ENCODE measurements at regions not wholly inside any gene's neighbourhood (a gene's known extent, or its start where the extent isn't known, plus 50 kb on each side); places are given as distances from the start of the nearest gene placed in this dataset.
"Not testable (repeated sequence)": the region's sequence is repeated elsewhere in the genome, so short reads cannot be mapped to it uniquely, and the experiment has no call there.

DNA sequence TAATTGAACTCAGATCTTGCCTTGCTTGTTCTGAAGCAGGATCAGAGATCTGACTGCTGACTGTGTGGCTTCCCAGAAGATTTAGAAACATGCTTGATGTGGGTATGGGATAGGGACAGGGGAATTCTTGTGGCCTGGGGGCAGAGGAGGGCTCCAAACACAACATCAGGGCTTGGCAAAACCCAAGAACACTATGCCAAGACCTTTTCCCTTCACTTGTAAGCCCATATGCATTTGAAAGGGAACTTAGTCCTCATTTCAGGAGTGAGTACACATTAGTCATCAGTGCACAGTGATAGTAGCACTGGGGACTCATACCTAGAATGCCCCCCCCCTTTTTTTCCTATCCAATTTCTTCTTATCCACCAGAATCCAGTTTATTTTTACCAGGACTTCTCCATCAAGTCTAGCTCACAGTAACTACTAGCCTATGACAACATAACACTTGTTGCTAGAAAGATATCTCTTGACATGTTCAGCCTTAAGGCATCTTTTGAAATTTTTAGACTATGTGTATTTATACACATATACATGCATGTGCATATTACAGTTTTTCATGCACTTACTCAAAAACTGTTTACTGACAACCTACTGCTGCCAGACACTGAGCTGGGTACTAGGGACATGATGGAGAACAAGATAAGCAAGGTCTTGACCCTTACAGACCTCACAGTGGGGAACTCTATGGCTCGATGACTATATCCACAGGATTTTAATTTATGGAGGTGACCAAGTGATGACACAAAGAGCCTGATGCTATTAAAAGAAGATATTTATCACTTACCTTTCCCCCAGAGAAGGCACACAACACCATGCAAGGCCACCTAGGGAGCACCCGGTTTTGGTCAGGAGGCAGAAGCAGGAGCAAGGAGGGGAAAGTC lies 158.3 kb upstream of the MAP3K1 start:
- DNase-seq: peak; percentile 12

DNA sequence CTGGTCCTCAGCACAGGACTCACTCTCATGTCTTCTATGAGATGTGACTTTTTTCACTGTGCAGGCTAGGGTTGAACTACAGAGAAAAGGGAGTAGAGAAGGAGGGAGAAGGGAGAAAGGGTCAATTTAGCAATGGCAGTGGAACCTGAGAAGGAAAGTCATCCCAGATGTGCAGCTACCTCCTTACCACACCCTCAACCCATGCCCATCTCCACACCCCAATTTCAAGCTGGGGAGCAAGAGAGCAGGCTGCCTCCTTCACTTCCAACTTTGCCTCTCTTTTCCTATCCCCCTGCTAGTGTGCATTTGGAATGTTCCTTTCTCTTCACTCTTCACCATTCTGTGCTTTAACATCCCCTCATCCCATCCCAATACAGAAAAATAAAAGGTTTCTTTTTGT lies 163.5 kb upstream of the MAP3K1 start:
- no peak for DNase-seq

- no peak for DNase-seq
Measured at GRCh38 chr5:56650386-56650785, 165.0 kb upstream of the MAP3K1 start.

DNA sequence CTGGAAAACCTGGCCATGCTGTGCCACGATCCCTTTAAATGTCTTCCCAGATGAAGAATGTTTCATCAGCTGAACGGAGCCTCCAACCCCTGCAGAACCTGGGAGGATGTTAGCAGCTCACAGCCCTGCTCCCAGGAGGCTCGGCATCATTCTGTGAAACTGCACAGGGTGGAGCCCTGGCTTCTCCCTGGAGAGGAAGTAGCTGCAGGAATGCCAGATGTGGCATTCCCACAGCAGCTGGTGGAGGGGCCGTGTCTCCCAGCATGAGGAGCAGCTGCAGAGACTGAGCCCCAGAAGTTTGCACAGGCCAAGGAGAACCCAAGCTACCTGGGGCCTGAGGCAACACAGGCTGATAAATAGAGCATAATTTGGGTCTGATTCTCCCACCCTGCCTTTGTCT lies 165.8 kb upstream of the MAP3K1 start:
- peak; percentile 26 for DNase-seq

DNA sequence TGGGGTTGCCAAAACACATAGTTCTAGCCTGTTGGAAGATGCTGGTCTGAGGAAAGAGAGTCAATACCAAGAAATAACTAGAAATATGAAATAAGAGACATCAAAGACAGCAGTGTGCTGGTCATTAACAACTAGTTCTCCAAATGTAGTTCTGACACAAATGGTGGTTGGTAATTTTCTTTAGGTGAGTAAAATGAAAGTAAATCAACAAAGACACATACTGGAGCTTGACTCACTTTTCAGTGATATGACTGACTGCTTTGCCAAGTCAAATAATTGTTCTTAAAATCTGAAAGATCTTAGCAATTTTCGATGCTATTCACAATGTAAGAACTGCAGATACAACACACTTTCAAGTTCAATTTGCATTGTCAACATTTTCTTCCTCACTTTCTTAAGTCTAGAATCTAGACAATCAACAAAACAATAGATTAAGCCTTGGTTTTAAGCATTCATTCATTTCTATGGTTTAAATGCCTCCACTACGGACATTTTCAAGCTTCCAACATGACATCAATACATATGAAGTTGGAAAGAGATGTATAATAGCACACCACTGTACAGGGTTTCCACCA lies 166.8 kb upstream of the MAP3K1 start:
- DNase-seq: no peak

DNA sequence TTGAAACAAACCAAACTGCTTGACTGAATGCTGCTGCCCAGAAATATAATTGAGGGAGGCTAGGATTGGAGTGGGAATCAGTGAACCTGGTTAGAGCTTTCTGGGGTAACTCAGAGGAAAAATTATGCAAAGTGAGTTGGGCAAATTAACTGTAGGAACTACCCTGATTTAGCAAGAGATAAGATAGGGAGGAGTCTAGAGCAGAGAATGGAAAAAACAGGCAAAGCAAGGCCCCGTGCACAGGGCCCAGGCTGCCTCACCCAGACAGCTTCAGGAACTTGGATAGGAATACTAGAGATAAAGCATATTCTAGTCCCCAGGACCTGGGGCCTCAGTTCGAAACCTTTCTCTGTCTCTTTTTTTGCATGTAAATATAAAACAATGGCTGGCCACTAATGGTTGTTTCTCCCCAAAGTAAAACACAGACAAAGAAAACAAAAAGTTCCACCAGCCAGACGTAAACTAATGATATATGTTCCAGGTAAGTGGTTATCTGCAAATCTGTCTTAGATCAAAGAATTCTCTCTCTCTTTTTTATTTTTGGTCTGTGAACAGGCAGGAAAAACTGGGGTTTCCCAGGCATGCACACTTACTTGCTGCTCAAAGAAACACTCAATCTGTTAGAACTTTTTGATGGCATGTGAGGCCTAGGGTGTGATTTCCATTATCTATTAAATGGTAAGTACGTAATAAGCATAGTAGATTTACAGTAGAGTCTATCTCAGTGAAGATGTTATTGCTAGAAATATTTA lies 168.1 kb upstream of the MAP3K1 start:
- no peak for DNase-seq

- no peak for DNase-seq
Measured at GRCh38 chr5:56641635-56642260, 173.6 kb upstream of the MAP3K1 start.

GRCh38 chr5:56640763-56641406 lies 174.5 kb upstream of the MAP3K1 start:
- DNase-seq: peak; percentile 3

DNA sequence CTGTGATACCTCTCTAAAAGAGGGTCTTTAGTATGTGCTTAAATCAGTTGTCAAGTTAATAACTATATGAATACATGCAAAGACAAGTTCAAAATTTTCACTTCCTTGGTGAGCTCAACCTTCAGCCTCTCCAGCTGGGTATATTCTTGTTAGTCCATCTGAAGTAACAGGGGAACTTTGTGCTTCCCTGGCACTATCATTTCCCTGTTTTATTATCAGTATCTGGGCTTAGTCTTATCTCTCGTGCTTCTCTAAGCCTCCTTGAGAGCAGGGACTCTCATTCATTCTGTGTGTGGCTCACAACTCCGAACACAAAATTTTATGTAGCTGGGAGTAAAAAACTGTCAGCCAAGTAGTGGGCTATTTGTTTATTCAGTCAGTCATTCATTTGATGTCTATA lies 175.9 kb upstream of the MAP3K1 start:
- no peak for DNase-seq

DNA sequence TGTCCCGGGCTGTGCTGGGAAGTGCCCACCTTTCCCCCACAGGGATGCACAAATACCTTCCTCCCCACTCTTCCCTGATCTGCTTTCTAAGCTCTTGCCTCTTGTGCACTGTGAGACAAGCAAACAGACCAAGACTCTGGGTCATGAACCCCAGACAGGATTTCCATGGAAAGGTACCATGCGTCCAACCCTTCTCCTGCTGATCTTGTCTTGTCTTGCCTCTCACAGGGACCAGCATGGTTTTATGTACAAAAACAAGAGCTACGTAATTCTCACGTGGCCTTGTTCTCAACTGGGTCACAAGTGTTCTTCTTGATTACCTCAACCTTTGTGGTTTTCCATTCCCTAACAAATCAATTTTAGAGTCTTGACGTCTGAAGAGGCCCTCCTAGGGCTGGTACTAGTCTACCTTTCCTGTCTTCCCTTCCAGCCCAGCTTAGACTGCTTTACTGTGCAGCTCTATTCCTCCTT lies 176.5 kb upstream of the MAP3K1 start:
- DNase-seq: peak; percentile 23

DNA sequence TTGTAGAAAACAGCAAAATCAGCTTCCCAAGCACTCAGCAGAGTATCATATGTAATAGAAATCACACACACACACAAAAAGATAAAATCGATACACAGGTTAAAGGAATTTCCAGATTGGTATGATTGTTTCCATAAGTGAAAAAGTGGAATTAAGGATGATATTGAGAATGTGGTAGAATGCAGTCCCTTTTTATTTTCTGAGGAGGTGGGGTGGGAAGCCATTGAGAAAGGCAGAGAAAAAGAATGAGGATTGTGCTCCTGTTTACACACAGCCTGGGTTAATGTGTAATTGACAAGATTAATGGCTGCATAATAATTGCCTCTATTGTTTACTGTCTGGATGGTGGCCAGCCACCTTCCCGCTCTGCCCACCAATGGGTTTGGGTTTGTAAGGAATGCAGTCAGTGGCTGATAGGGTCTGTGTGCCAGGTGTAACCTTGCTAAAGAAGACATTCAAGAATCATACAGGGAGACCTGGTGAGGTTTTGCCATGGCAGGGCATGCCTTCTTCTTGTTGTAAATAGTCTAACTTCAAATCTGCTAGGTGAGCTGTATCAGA lies 177.2 kb upstream of the MAP3K1 start:
- DNase-seq: peak; percentile 72

- peak; percentile 20 for DNase-seq
Measured at GRCh38 chr5:56637321-56637920, 177.9 kb upstream of the MAP3K1 start.

GRCh38 chr5:56633950-56634349 lies 181.4 kb upstream of the MAP3K1 start:
- DNase-seq: no peak

- no peak for DNase-seq
Measured at GRCh38 chr5:56632939-56633338, 182.4 kb upstream of the MAP3K1 start.

DNA sequence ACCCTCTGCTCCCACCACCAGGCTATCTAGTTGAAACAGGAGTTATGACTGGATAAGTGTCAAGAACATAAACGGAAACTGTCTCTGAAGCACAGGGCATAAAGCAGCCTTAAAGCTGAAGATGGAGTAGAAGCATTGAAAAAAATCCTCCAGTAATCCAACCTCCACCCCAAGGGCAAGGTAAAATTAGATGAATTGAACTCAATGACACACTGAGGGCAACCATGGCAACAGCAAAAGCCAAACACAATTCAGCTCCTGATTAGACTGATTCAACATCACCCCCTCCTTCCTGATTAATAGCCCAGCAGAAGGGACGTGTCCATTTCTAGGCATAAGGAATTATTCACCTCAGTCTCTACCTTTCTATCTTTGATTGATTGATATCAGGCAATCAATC lies 183.2 kb upstream of the MAP3K1 start:
- DNase-seq: peak; percentile 12

DNA sequence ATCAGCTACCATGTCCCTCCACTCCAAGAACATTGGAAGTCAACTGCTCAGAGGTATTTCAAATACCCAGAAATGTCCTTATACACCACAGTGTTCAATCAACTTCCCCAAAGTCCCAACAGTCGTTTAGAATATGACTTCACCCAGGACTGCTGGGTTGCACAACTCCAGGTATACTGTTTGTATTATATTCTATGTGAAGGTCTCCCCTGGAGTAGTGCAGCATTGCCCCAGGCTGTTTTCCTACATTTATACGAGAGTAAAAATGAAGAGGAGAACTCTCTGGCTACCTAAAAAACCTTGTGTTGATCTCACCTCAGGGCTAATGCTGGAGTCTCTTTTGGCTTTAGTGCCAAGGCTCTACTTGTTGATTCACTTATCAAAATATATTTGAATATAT lies 183.6 kb upstream of the MAP3K1 start:
- no peak for DNase-seq

GRCh38 chr5:56628616-56629015 lies 186.7 kb upstream of the MAP3K1 start:
- DNase-seq: not testable (repeated sequence)

- no peak for DNase-seq
Measured at GRCh38 chr5:56625541-56625940, 189.8 kb upstream of the MAP3K1 start.

- no peak for DNase-seq
Measured at GRCh38 chr5:56624751-56625150, 190.6 kb upstream of the MAP3K1 start.

GRCh38 chr5:56622141-56622540 lies 193.2 kb upstream of the MAP3K1 start:
- DNase-seq: no peak

- no peak for DNase-seq
Measured at GRCh38 chr5:56620903-56621677, 194.3 kb upstream of the MAP3K1 start.
